Inflammatory macrophage treated with lipopolysaccharide for 4 hours (primary cell): ENCODE measurements at regions not wholly inside any gene's neighbourhood (a gene's known extent, or its start where the extent isn't known, plus 50 kb on each side); places are given as distances from the start of the nearest gene placed in this dataset.
"Not testable (repeated sequence)": the region's sequence is repeated elsewhere in the genome, so short reads cannot be mapped to it uniquely, and the experiment has no call there.

Experiments used
- DNase-seq: peaks from one replicate; pipeline ENCODE4 v3.0.0-alpha.2; 2020

DNA sequence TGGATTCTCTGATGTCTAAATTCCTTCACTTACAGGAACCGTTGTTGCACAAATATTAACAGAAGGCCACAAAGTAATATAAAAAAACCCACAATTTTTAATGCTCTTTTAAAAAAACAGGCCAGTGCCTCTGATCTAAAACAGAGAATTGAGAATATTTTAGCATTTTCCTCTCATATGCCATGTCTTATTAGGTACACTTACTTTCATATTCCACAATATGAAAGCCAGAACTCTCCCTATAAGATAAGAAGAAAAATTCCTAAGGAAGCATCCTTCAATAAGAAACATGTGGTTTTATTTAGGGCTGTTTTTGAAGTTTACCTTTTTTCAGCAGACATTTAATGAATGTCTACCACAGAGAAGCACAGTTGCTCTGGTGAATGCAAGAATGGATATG is 214.5 kb downstream of the FAT3 start:
- DNase-seq, result no peak

GRCh38 chr11:92440701-92441442 is 216.3 kb downstream of the FAT3 start:
- DNase-seq, result no peak

DNA sequence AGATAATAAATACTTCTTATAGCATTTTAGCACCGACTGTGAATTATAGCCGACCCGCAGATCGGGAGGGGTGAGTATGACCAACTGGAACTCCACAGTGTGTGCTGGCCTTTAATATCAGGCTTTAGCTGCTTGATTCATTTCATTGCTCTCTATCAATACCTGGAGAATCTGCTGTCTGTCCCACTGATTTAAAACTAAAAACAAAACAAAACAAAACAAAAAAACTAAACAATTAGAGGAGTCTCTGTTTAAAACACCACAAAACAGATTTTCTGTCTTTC is 216.8 kb downstream of the FAT3 start:
- no peak for DNase-seq

GRCh38 chr11:92443199-92443598 is 218.6 kb downstream of the FAT3 start:
- DNase-seq, result no peak

GRCh38 chr11:92447586-92447985 is 223.0 kb downstream of the FAT3 start:
- DNase-seq, result no peak

DNA sequence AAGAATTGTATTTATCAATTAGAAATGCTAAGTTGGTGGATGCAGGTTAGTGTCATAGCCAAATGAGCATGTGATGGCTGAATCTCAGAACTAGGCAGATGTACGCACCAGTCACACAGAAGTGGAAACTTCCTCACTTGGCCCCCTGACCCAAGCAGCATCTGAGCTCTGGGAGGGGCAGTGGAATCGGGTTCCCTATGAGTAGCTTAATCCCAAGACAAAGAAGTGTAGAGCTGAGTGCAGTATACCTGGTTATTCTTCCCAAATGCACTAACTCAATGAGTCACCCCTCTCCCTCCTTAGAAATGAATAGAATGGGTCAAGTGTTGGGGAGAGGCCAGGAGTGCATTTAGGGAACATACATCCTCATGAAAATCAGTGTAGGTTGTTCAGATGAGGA is 224.6 kb downstream of the FAT3 start:
- no peak for DNase-seq

- no peak for DNase-seq
Observed at GRCh38 chr11:92449780-92450179, 225.2 kb downstream of the FAT3 start.

GRCh38 chr11:92451063-92451462 is 226.4 kb downstream of the FAT3 start:
- no peak for DNase-seq

DNA sequence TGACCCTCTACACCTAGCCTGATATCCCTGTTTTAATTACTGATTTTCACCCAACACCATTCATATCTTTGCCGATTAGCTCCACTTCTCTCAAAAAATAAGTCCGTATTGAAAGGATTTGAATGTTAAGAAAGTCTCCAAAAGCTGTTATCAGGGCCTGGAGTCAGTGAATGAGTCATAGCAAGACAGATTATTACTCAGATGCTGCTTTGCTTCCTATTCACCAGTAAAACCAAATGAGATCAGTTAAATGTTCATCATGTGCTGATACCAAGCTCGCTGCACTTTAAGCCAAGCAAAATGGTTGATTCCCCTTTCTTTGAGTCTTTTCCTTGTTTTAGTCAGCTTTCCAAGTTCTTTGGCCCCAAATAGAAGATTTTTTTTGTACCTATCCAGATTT is 228.4 kb downstream of the FAT3 start:
- no peak for DNase-seq

DNA sequence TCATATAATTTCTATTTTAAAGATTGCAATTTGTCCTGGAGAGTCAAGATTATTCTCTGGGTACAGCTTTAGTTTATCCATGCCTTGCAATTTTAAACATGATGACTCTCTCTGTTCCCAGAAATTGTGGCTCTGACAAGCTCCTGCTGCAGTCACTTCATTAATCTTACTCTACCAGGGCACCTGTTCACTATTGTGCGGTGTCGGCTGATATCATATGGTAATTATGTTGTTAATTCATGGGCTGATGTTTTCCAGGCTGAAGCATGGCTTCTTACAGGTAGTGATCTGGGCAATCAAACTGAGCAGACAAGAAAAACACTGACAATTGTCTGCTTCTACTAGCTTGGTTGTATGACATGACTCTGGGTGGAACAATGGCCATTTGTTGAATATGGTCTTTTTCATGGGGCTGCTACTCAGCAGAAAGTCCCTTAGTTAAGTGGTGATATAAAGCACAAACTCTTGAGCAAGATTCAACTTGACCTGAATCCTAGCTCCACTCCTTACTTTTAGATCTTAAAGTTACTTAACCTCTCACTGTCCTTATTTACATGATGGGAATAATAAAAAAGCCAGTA is 230.7 kb downstream of the FAT3 start:
- no peak for DNase-seq

GRCh38 chr11:92457250-92457649 is 232.6 kb downstream of the FAT3 start:
- DNase-seq, result no peak

DNA sequence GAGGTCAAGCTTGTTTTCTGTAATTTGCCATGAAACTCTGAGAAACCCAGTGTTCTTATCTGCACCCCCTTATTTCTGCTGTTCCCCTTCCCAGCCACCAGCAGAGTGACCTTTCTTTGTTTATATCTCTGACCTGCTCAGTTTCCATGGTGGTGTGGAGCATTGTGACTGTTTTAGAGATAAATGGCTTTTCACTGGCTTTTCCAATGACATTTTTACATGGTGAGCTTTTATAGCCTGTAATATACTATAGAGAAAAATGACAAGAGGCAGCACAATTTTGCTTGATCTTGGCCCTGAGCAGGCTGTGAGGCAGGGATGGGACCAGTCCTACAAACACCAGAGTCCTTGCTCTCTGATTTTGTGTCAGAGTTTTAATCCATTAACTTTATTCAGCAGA is 233.9 kb downstream of the FAT3 start:
- no peak for DNase-seq

DNA sequence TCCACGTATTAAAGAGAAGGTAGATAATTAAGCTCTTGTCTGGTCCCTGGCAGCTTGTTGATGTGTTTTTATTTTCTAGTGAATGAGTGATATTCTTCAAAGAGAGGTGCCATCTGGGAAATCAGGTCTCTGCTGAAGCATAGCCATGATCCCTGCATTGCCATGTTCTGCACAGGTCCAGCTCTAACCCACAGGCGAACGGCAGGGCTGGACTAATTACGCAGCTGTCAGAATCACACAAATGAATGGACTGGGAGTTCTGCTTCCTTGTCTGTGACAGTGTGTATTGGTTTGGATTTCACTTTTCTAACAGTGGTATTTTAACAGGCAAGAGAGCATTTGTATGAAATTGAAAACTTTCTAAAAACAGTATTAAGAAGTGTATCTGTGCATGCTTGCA is 235.6 kb downstream of the FAT3 start:
- DNase-seq, result no peak

- DNase-seq, result no peak
Observed at GRCh38 chr11:92461447-92461846, 236.8 kb downstream of the FAT3 start.

- DNase-seq, result no peak
Observed at GRCh38 chr11:92462821-92463220, 238.2 kb downstream of the FAT3 start.

GRCh38 chr11:92464822-92465221 is 240.2 kb downstream of the FAT3 start:
- DNase-seq, result no peak

- not testable (repeated sequence) for DNase-seq
Observed at GRCh38 chr11:92465410-92465809, 240.8 kb downstream of the FAT3 start.

DNA sequence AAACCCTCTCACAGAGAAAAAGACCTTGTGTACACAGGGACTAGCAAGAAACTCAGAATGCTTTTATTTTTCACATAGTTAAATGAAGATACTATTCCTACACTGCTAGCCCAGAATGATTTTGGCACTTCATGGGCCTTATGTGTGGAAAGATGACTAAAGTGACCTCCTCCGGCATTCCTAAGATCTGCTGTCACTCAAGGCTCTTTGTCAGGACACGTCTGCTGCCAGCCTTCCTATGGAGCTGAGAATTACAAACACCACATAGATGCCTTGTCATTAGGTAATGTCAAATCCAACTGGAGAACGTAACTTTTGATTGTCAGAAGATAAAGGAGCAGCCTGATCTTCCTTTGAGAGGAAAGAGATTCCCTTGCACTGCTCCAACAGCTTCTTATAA is 249.1 kb downstream of the FAT3 start:
- DNase-seq, result no peak

- DNase-seq, result no peak
Observed at GRCh38 chr11:92475316-92475715, 250.7 kb downstream of the FAT3 start.

GRCh38 chr11:92475819-92476218 is 251.2 kb downstream of the FAT3 start:
- no peak for DNase-seq

DNA sequence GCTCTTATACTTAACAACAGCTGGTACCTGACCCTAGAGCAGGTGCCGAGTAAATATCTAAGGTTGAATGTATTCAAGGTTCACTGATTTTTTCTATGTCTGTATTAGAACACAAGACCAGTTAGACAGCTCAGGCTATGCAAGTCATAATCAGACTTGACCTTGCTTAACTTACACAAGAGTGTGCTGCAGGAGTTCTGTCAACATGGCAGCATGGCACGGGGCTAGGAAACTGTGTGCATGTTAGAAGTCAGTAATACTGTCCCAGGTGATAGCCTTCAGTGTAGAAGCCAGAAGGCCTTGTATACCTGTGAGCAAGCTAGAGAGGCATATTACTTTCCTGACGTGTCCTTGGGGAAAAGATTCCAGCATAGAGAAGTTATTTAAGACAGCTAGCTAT is 253.1 kb downstream of the FAT3 start:
- DNase-seq, result no peak

DNA sequence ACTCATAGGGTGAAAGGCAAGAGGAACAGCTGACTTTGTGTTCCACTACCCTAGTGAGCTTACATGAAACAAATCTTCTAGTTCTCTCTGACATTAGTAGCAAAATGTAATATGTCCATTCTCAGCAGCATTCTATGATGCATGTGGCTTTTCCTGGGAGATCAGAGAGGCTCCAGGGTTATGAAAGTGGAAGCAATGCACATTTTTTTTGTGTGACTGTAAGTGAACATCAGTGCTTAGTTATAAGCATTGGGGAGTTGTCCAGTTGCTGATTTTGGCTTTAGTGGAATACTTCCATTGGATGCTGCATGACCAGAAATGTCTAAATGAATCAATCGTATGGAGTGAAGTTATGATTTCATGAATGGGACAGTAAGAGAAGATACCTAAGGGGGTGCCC is 255.9 kb downstream of the FAT3 start:
- DNase-seq, result no peak

- DNase-seq, result no peak
Observed at GRCh38 chr11:92482492-92483060, 258.0 kb downstream of the FAT3 start.

DNA sequence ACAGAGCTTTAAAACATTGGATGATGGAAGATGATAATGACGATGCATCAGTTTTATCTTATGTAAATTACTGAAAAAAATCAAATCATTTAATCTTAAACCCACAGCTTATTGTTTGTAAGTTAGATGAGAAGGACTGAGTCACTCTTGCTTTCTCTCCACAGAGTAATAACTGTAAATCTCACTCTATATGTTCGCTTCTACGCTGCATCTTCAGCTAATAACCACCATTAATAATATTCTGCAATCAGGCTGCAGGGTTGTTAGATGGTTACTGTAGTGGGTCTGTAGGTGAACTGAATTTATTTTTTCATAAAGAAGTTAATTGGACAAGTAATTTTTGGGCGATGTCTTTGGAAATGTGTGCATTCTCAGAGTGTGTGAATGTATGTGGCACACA is 260.0 kb downstream of the FAT3 start:
- no peak for DNase-seq

GRCh38 chr11:92489826-92490399 is 265.3 kb downstream of the FAT3 start:
- no peak for DNase-seq
